ENCODE measurements at regions not wholly inside any gene's neighbourhood (a gene's known extent, or its start where the extent isn't known, plus 50 kb on each side); places are given as distances from the start of the nearest gene placed in this dataset.
"Not testable (repeated sequence)": the region's sequence is repeated elsewhere in the genome, so short reads cannot be mapped to it uniquely, and the experiment has no call there.

GRCh38 chr4:189566271-189566670, 374.4 kb upstream of the FRG1 start:
- DNase-seq, result not testable (repeated sequence)

GRCh38 chr4:189566900-189567299, 373.8 kb upstream of the FRG1 start:
- not testable (repeated sequence) for DNase-seq

GRCh38 chr4:189579645-189580044, 361.0 kb upstream of the FRG1 start:
- DNase-seq, result not testable (repeated sequence)

GRCh38 chr4:189586908-189587632, 353.6 kb upstream of the FRG1 start:
- not testable (repeated sequence) for DNase-seq

- not testable (repeated sequence) for DNase-seq
These were observed 351.5 kb upstream of the FRG1 start for GRCh38 chr4:189589201-189589600.

- DNase-seq, result no peak
These were observed 347.8 kb upstream of the FRG1 start for GRCh38 chr4:189592890-189593289.

- DNase-seq, result no peak
These were observed 343.3 kb upstream of the FRG1 start for GRCh38 chr4:189597341-189597740.

- DNase-seq, result no peak
These were observed 340.4 kb upstream of the FRG1 start for GRCh38 chr4:189600264-189600663.

GRCh38 chr4:189600718-189601435, 339.8 kb upstream of the FRG1 start:
- DNase-seq, result no peak

- not testable (repeated sequence) for DNase-seq
These were observed 337.8 kb upstream of the FRG1 start for GRCh38 chr4:189602827-189603226.

- DNase-seq, result not testable (repeated sequence)
These were observed 330.1 kb upstream of the FRG1 start for GRCh38 chr4:189610571-189610970.

GRCh38 chr4:189613207-189613606, 327.5 kb upstream of the FRG1 start:
- DNase-seq, result no peak

GRCh38 chr4:189615217-189615663, 325.4 kb upstream of the FRG1 start:
- DNase-seq, result no peak

- not testable (repeated sequence) for DNase-seq
These were observed 322.9 kb upstream of the FRG1 start for GRCh38 chr4:189617741-189618140.

GRCh38 chr4:189619441-189620250, 321.0 kb upstream of the FRG1 start:
- DNase-seq, result not testable (repeated sequence)

GRCh38 chr4:189622574-189622973, 318.1 kb upstream of the FRG1 start:
- not testable (repeated sequence) for DNase-seq

GRCh38 chr4:189627041-189627440, 313.6 kb upstream of the FRG1 start:
- DNase-seq, result not testable (repeated sequence)

GRCh38 chr4:189629733-189630132, 310.9 kb upstream of the FRG1 start:
- not testable (repeated sequence) for DNase-seq

- not testable (repeated sequence) for DNase-seq
These were observed 309.6 kb upstream of the FRG1 start for GRCh38 chr4:189630913-189631567.

GRCh38 chr4:189631568-189631916, 309.1 kb upstream of the FRG1 start:
- DNase-seq, result not testable (repeated sequence)

GRCh38 chr4:189650436-189650835, 290.2 kb upstream of the FRG1 start:
- not testable (repeated sequence) for DNase-seq

GRCh38 chr4:189653130-189653653, 287.5 kb upstream of the FRG1 start:
- not testable (repeated sequence) for DNase-seq
